GM23338 (cell line): ENCODE measurements at regions not wholly inside any gene's neighbourhood (a gene's known extent, or its start where the extent isn't known, plus 50 kb on each side); places are given as distances from the start of the nearest gene placed in this dataset.

Source experiments
- ATAC-seq: fragments of 200-7000 bp; cut with Tn5 transposase; 3 replicates; pipeline ENCODE4 v1.9.1; 2020
- DNase-seq: peaks from one replicate; pipeline ENCODE4 v3.0.0-alpha.2; 2015; ENCODE audit warnings: low spot score
- H2AFZ ChIP-seq: fragments of 200-600 bp; sonication (generic); 2 replicates; pipeline ENCODE4 v1.8.0; 2016; ENCODE audit warnings: antibody characterized with exemption, mild to moderate bottlenecking, moderate library complexity
- H3F3A ChIP-seq: fragments of 200-600 bp; sonication (generic); replicated peaks from 2 replicates; pipeline ENCODE4 v1.8.0; 2017; ENCODE audit warnings: antibody characterized with exemption, mixed run types, low read depth
- H3K27ac ChIP-seq: fragments of 200-600 bp; sonication (generic); 2 replicates; pipeline ENCODE4 v1.6.1; 2016; ENCODE audit warnings: low read depth
- H3K27me3 ChIP-seq: fragments of 200-600 bp; sonication (generic); 2 replicates; pipeline ENCODE4 v1.8.0; 2016; ENCODE audit warnings: mild to moderate bottlenecking, mixed run types, moderate library complexity; ENCODE audit not compliant: insufficient read depth
- H3K36me3 ChIP-seq: fragments of 200-600 bp; sonication (generic); 2 replicates; pipeline ENCODE4 v1.8.0; 2016; ENCODE audit warnings: mild to moderate bottlenecking; ENCODE audit not compliant: insufficient read depth
- H3K4me1 ChIP-seq: fragments of 200-600 bp; sonication (generic); 2 replicates; pipeline ENCODE4 v1.8.0; 2016; ENCODE audit warnings: mild to moderate bottlenecking, moderate library complexity; ENCODE audit not compliant: insufficient read depth
- H3K4me2 ChIP-seq: fragments of 200-600 bp; sonication (generic); 2 replicates; pipeline ENCODE4 v1.7.1; 2017; ENCODE audit warnings: mixed run types
- H3K4me3 ChIP-seq: fragments of 200-600 bp; sonication (generic); 2 replicates; pipeline ENCODE4 v1.6.1; 2016; ENCODE audit warnings: mixed run types
- H3K79me2 ChIP-seq: fragments of 200-600 bp; sonication (generic); replicated peaks from 2 replicates; pipeline ENCODE4 v1.8.0; 2017; ENCODE audit warnings: mild to moderate bottlenecking; ENCODE audit not compliant: insufficient read depth
- H3K9me2 ChIP-seq: fragments of 200-600 bp; sonication (generic); 2 replicates; pipeline ENCODE4 v1.8.0; 2017; ENCODE audit not compliant: insufficient read depth
- H4K20me1 ChIP-seq: fragments of 200-600 bp; sonication (generic); replicated peaks from 2 replicates; pipeline ENCODE4 v1.8.0; 2017; ENCODE audit warnings: mild to moderate bottlenecking; ENCODE audit not compliant: insufficient read depth
- H3K27ac Mint-ChIP-seq: 2 replicates; pipeline ENCODE4 v1.8.0; 2020; ENCODE audit warnings: inconsistent platforms, mild to moderate bottlenecking, moderate library complexity, mixed read lengths
- H3K27me3 Mint-ChIP-seq: 3 replicates; pipeline ENCODE4 v1.8.0; 2022; ENCODE audit warnings: low read depth, mild to moderate bottlenecking, moderate library complexity, mixed read lengths, inconsistent platforms; ENCODE audit not compliant: insufficient read depth, poor library complexity
- H3K36me3 Mint-ChIP-seq: 3 replicates; pipeline ENCODE4 v1.8.0; 2021; ENCODE audit warnings: low read depth, mild to moderate bottlenecking, inconsistent platforms, moderate library complexity, mixed read lengths
- H3K4me1 Mint-ChIP-seq: 3 replicates; pipeline ENCODE4 v1.8.0; 2020; ENCODE audit warnings: mild to moderate bottlenecking, inconsistent platforms, mixed read lengths
- H3K4me3 Mint-ChIP-seq: 3 replicates; pipeline ENCODE4 v1.8.0; 2021; ENCODE audit warnings: moderate library complexity, mild to moderate bottlenecking, inconsistent platforms, mixed read lengths
- H3K9me3 Mint-ChIP-seq: 3 replicates; pipeline ENCODE4 v1.8.0; 2020; ENCODE audit warnings: moderate library complexity, mild to moderate bottlenecking, inconsistent platforms, mixed read lengths
- CREB1 ChIP-seq: fragments of 250-450 bp; sonication (Bioruptor Pico); IDR thresholded peaks from 2 replicates; pipeline ENCODE4 v1.5.0; 2020; ENCODE audit warnings: low read depth, mild to moderate bottlenecking, moderate library complexity
- CTCF ChIP-seq, 2 experiments: fragments of 200-600 bp in 1 of 2; sonication (generic) in 1 of 2; conservative IDR thresholded peaks; 2 replicates each; pipeline versions ENCODE4 v1.5.1 to v1.6.1; 2016 to 2017; ENCODE audit warnings: antibody characterized with exemption in 2 of 2, low read depth in 2 of 2, mild to moderate bottlenecking in 2 of 2, moderate library complexity in 1 of 2
- ETS1 ChIP-seq: IDR thresholded peaks from 2 replicates; pipeline ENCODE4 v1.6.1; 2016; ENCODE audit warnings: antibody characterized with exemption
- STAT1 ChIP-seq: IDR thresholded peaks from one replicate; pipeline ENCODE4 v1.6.1; 2016; ENCODE audit warnings: antibody characterized with exemption; ENCODE audit not compliant: unreplicated experiment
- TF ChIP-seq, protein P1 (sequence below): fragments of 250-450 bp; sonication (Bioruptor Pico); IDR thresholded peaks from 2 replicates; pipeline ENCODE4 v1.5.0; 2020; ENCODE audit warnings: mild to moderate bottlenecking, moderate library complexity

DNA sequence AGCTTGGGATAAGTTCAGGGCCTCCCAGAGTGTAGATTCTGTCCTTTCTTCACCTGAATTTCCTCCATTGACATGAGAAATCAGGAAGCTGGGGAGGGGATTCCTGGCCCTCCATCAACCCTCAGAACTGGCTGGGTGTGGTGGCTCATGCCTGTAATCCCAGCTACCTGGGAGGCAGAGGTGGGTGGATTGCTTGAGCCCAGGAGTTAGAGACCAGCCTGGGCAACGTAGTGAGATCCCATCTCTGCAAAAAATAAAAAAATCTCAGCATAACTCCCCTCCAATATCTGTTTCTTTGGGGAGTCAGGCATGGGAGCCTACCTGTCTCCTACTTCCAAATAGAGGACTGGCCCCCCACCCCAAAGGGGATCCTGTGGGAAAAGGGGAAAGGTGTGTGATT, 59.8 kb upstream of the TBX3 start (continued):
- TF ChIP-seq ETS1 (no peak), CTCF (conservative IDR thresholded peaks at IDR 0.05; ENCODE audit: low read depth in 2 of 2) (no peak), STAT1 (no peak)

GRCh38 chr12:114743289-114743688, 59.3 kb upstream of the TBX3 start:
- TF ChIP-seq CREB1 (no peak), STAT1 (no peak)
- TF ChIP-seq, protein P1, sequence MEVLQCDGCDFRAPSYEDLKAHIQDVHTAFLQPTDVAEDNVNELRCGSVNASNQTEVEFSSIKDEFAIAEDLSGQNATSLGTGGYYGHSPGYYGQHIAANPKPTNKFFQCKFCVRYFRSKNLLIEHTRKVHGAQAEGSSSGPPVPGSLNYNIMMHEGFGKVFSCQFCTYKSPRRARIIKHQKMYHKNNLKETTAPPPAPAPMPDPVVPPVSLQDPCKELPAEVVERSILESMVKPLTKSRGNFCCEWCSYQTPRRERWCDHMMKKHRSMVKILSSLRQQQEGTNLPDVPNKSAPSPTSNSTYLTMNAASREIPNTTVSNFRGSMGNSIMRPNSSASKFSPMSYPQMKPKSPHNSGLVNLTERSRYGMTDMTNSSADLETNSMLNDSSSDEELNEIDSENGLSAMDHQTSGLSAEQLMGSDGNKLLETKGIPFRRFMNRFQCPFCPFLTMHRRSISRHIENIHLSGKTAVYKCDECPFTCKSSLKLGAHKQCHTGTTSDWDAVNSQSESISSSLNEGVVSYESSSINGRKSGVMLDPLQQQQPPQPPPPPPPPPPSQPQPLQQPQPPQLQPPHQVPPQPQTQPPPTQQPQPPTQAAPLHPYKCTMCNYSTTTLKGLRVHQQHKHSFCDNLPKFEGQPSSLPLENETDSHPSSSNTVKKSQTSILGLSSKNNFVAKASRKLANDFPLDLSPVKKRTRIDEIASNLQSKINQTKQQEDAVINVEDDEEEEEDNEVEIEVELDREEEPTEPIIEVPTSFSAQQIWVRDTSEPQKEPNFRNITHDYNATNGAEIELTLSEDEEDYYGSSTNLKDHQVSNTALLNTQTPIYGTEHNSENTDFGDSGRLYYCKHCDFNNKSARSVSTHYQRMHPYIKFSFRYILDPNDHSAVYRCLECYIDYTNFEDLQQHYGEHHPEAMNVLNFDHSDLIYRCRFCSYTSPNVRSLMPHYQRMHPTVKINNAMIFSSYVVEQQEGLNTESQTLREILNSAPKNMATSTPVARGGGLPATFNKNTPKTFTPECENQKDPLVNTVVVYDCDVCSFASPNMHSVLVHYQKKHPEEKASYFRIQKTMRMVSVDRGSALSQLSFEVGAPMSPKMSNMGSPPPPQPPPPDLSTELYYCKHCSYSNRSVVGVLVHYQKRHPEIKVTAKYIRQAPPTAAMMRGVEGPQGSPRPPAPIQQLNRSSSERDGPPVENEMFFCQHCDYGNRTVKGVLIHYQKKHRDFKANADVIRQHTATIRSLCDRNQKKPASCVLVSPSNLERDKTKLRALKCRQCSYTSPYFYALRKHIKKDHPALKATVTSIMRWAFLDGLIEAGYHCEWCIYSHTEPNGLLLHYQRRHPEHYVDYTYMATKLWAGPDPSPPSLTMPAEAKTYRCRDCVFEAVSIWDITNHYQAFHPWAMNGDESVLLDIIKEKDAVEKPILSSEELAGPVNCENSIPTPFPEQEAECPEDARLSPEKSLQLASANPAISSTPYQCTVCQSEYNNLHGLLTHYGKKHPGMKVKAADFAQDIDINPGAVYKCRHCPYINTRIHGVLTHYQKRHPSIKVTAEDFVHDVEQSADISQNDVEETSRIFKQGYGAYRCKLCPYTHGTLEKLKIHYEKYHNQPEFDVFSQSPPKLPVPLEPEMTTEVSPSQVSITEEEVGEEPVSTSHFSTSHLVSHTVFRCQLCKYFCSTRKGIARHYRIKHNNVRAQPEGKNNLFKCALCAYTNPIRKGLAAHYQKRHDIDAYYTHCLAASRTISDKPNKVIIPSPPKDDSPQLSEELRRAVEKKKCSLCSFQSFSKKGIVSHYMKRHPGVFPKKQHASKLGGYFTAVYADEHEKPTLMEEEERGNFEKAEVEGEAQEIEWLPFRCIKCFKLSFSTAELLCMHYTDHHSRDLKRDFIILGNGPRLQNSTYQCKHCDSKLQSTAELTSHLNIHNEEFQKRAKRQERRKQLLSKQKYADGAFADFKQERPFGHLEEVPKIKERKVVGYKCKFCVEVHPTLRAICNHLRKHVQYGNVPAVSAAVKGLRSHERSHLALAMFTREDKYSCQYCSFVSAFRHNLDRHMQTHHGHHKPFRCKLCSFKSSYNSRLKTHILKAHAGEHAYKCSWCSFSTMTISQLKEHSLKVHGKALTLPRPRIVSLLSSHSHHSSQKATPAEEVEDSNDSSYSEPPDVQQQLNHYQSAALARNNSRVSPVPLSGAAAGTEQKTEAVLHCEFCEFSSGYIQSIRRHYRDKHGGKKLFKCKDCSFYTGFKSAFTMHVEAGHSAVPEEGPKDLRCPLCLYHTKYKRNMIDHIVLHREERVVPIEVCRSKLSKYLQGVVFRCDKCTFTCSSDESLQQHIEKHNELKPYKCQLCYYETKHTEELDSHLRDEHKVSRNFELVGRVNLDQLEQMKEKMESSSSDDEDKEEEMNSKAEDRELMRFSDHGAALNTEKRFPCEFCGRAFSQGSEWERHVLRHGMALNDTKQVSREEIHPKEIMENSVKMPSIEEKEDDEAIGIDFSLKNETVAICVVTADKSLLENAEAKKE (CRISPR knock-in tag) = no peak
- H4K20me1 ChIP-seq = no peaks in the 10 kb centered on the region
- ATAC-seq = no peak

More at GRCh38 chr12:114743289-114743688, 59.3 kb upstream of the TBX3 start:
- H3F3A ChIP-seq = no peaks in the 10 kb centered on the region
- no peak overlapping the region for H3K27ac ChIP-seq
- H3K79me2 ChIP-seq = no peaks in the 10 kb centered on the region
- no peaks in the 10 kb centered on the region for H3K9me2 ChIP-seq
- H3K4me1 ChIP-seq = peaks cover 12% of the 10 kb centered on the region; the same call in 1 of the 2 replicates
- Mint-ChIP-seq H3K27me3 (peaks cover 12% of the 10 kb centered on the region), H3K4me3 (no peak overlapping the region), H3K36me3 (no peaks in the 10 kb centered on the region), H3K27ac (no peak overlapping the region), H3K4me1 (peaks cover 21% of the 10 kb centered on the region), H3K9me3 (no peaks in the 10 kb centered on the region)
- H3K27me3 ChIP-seq = no peaks in the 10 kb centered on the region
- H3K36me3 ChIP-seq = no peaks in the 10 kb centered on the region
- no peak for DNase-seq
- no peak overlapping the region for H3K4me2 ChIP-seq
- H3K4me3 ChIP-seq = no peak overlapping the region
- H2AFZ ChIP-seq = no peak overlapping the region
